Epithelial cell of proximal tubule (primary cell): ENCODE measurements at regions not wholly inside any gene's neighbourhood (a gene's known extent, or its start where the extent isn't known, plus 50 kb on each side); places are given as distances from the start of the nearest gene placed in this dataset.
"Not testable (repeated sequence)": the region's sequence is repeated elsewhere in the genome, so short reads cannot be mapped to it uniquely, and the experiment has no call there.

Experiments
- DNase-seq: peaks from one replicate; pipeline ENCODE4 v3.0.0-alpha.2; 2011; ENCODE audit warnings: low read depth
- H3K4me3 ChIP-seq: 2 replicates; pipeline ENCODE4 v1.5.1; 2011; ENCODE audit warnings: low read depth, mild to moderate bottlenecking, low read length
- TF ChIP-seq, protein P1 (sequence below): conservative IDR thresholded peaks from 2 replicates; pipeline ENCODE4 v1.5.1; 2012; ENCODE audit warnings: low read depth, mild to moderate bottlenecking, low read length

DNA sequence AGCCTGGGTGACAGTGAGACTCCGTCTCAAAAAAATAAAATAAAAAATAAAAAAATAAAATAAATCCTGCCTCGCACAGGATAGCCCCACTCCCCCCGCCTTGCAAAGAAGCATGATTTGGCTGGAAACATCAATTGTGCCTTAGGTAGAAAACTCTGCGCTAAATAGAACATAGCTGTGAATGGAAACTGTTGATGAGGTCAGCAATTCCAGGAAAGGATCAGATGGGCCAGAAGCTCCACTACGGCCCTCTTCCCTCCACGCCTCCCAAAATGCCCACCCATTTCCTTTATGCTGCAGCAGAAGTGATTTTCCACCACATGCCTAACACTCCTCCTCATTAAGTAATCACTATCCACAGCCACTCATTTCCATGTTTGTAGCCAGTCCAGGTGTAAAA lies 473.4 kb downstream of the XYLT1 start:
- TF ChIP-seq, protein P1, sequence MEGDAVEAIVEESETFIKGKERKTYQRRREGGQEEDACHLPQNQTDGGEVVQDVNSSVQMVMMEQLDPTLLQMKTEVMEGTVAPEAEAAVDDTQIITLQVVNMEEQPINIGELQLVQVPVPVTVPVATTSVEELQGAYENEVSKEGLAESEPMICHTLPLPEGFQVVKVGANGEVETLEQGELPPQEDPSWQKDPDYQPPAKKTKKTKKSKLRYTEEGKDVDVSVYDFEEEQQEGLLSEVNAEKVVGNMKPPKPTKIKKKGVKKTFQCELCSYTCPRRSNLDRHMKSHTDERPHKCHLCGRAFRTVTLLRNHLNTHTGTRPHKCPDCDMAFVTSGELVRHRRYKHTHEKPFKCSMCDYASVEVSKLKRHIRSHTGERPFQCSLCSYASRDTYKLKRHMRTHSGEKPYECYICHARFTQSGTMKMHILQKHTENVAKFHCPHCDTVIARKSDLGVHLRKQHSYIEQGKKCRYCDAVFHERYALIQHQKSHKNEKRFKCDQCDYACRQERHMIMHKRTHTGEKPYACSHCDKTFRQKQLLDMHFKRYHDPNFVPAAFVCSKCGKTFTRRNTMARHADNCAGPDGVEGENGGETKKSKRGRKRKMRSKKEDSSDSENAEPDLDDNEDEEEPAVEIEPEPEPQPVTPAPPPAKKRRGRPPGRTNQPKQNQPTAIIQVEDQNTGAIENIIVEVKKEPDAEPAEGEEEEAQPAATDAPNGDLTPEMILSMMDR = no peak
- no peak for DNase-seq

DNA sequence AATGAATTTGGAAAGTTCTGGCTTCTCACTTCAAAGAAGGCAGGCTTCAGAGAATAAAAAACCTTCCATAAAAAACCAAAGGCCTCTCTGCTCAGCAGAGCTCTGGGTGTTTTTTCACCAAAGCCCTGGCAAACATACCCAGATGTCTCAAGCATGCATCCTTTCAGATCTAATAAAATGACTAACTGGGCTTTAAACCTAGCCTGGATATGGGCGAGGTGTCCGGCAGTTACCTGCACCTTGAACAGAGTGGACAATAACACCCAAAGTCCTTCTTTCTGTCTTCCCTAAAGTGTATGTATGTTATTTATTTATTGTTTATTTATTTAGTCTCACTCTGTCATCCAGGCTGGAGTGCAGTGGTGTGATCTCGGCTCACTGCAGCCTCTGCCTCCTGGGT lies 469.3 kb downstream of the XYLT1 start:
- no peak overlapping the region for H3K4me3 ChIP-seq
- TF ChIP-seq, protein P1 = no peak

More for the DNA sequence above, 473.4 kb downstream of the XYLT1 start:
- H3K4me3 ChIP-seq = no peak overlapping the region

DNA sequence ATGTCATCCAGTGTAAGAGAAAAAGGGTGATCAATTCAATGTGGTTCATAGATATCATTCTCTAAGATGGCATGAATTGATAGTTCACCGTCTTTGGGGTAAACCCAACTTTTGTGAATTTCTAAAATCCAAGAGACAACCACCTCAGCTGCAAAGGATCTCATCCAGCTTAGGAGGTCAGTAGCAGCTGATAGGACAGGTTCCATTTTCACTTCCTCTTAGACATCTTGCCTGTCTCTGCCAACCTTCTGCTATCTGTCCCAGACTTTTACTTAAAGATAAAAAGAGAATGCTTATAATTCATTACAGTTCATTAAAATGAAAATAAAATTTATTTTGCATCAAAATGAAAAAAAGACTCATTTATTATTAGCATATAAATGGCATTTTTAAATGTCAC lies 468.2 kb downstream of the XYLT1 start:
- TF ChIP-seq, protein P1 = no peak
- no peak overlapping the region for H3K4me3 ChIP-seq
- DNase-seq = no peak

More for the DNA sequence above, 469.3 kb downstream of the XYLT1 start:
- no peak for DNase-seq

DNA sequence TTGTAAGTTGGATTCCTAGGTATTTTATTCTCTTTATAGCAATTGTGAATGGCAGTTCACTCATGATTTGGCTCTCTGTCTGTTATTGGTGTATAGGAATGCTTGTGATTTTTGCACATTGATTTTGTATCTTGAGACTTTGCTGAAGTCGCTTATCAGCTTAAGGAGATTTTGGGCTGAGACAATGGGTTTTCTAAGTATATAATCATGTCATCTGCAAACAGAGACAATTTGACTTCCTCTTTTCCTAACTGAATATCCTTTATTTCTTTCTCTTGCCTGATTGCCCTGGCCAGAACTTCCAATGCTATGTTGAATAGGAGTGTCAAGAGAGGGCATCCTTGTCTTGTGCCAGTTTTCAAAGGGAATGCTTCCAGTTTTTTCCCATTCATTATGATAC lies 464.8 kb downstream of the XYLT1 start:
- DNase-seq, H3K4me3 ChIP-seq: not testable (repeated sequence)

DNA sequence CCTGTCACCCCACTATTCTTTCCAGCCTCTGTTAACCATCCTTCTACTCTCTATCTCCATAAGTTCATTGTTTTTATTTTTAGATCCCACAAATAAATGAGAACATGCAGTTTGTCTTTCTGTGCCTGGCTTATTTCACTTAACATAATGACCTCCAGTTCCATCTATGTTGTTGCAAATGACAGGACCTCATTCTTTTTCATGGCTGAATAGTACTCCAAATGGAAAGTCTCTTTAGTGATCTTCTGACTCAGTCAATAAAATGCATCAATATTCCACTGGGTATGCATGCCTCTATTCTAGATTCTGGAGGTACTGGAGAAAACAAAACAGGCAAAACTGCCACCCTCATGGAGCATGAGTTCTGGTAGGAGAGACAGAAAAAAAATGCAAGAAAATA lies 459.0 kb downstream of the XYLT1 start:
- TF ChIP-seq, protein P1 = no peak
- DNase-seq = no peak
- no peak overlapping the region for H3K4me3 ChIP-seq

DNA sequence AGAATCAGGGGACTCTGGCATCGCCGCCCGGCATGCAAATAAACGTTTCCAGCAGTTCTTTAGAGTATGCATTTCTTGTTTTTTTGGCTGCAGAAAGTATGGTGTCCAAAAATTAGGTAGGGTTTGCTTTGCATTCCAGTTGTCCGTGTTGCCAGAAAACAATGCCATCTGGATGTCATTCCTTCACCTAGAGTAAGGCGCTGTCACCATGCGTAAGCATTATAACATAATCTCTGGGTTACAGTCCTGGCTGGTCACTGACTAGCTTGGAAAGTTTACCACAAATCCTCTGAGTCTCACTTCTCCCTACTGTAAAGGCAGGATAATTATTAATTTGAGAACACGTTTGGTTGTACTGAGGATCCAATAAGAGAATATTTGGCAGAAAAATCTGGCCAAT lies 457.7 kb downstream of the XYLT1 start:
- no peak for DNase-seq
- TF ChIP-seq, protein P1 = no peak

DNA sequence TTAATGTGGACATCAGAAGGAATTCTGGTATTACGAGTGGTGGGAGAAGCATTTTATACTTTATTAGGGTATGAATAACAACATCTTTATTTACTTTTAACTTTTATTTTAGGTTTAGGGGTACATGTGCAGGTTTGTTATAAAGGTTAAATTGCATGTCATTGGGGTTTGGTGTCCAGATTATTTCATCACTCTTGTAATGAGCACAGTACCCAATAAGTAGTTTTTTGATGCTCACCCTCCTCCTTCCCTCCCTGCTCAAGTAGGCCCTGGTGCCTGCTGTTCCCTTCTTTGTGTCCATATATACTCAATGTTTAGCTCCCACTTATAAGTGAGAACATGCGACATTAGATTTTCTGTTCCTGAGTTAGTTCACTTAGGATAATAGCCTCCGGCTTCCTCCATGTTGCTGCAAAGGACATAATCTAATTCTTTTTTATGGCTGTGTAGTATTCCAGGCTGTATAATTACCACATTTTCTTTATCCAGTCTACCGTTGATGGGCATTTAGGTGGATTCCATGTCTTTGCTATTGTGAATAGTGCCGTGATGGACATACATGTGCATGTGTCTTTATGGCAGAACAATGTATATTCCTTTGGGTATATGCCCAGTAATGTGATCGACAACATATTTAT lies 456.2 kb downstream of the XYLT1 start:
- no peak overlapping the region for H3K4me3 ChIP-seq
- no peak for DNase-seq
- TF ChIP-seq, protein P1 = no peak

More for the DNA sequence above, 457.7 kb downstream of the XYLT1 start:
- no peak overlapping the region for H3K4me3 ChIP-seq

DNA sequence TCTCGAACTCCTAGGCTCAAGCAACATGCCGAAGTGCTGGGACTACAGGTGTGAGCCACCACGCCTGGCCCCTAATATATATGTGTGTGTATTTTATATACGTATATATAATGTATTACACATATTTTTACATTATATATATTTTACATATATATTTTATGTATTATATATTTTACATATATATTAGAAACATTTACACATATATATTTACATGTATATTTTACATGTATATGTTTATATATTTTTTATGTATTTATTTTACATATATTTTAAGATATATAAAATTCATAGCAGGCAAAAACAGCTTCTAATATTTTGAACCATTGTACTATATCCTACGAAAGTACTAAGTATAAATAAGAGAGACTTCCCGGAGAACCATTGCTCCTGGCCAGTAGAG lies 455.1 kb downstream of the XYLT1 start:
- TF ChIP-seq, protein P1 = no peak
- no peak for DNase-seq
- H3K4me3 ChIP-seq = no peak overlapping the region
